Testis (tissue), 2 donors: ENCODE measurements at regions not wholly inside any gene's neighbourhood (a gene's known extent, or its start where the extent isn't known, plus 50 kb on each side); places are given as distances from the start of the nearest gene placed in this dataset.

Experiments used
- DNase-seq: peaks from one replicate; pipeline ENCODE4 v3.0.0-alpha.2; 2019
- H3K27ac ChIP-seq, 2 donors: fragments of 200-600 bp; sonication (generic); one replicate each; pipeline ENCODE4 v1.5.1; 2019
- H3K27me3 ChIP-seq: fragments of 200-600 bp; sonication (generic); one replicate; pipeline ENCODE4 v1.5.1; 2019
- H3K36me3 ChIP-seq: fragments of 200-600 bp; sonication (generic); one replicate; pipeline ENCODE4 v1.5.1; 2017; ENCODE audit warnings: low read depth; ENCODE audit errors: missing control alignments
- H3K4me1 ChIP-seq: fragments of 200-600 bp; sonication (generic); one replicate; pipeline ENCODE4 v1.5.1; 2019
- H3K4me3 ChIP-seq, 2 donors: fragments of 200-600 bp; sonication (generic); one replicate each; pipeline ENCODE4 v1.5.1; 2017 to 2019
- H3K9me3 ChIP-seq: fragments of 200-600 bp; sonication (generic); one replicate; pipeline ENCODE4 v1.5.1; 2017
- CTCF ChIP-seq, 3 experiments: fragments of 450-650 bp in 2 of 3; fragments of 200-600 bp in 1 of 3; sonication (generic) in 1 of 3; IDR thresholded peaks; one replicate each; pipeline ENCODE4 v1.5.1; 2016 to 2019; ENCODE audit warnings: antibody characterized with exemption in 3 of 3, mild to moderate bottlenecking in 2 of 3, moderate library complexity in 1 of 3
- POLR2A ChIP-seq: fragments of 450-650 bp; IDR thresholded peaks from one replicate; pipeline ENCODE4 v1.6.1; 2017; ENCODE audit warnings: antibody characterized with exemption, mild to moderate bottlenecking, moderate library complexity
- WGBS, 2 donors: methylation state at CpG; one replicate each; pipeline ENCODE4 v1.1.5; 2018; 5-methylcytosine and 5-hydroxymethylcytosine counted together
- intact Hi-C: fragments of 100-400 bp; cut with DNase I; formaldehyde crosslinking; loops from one replicate; pipeline ENCODE4 v1.15.1; 2023; ENCODE audit warnings: low total_unique reads

GRCh38 chrX:64097891-64098290, 107.6 kb downstream of the AMER1 start:
- Histone ChIP-seq H3K4me3 (no peak overlapping the region), H3K27me3 (no peaks in the 10 kb centered on the region), H3K36me3 (no peaks in the 10 kb centered on the region), H3K4me1 (no peaks in the 10 kb centered on the region), H3K9me3 (no peaks in the 10 kb centered on the region), H3K27ac (no peak overlapping the region)
- TF ChIP-seq CTCF (IDR thresholded peaks at IDR 0.05) (no peak), POLR2A (no peak)
- intact Hi-C loops: no loop called here
- DNase-seq: no peak
- 80% methylated on average over 2 of the region's 2 CpGs; no CpG with 5 or more reads in 1 of the 2 donors for WGBS, 2 donors

DNA sequence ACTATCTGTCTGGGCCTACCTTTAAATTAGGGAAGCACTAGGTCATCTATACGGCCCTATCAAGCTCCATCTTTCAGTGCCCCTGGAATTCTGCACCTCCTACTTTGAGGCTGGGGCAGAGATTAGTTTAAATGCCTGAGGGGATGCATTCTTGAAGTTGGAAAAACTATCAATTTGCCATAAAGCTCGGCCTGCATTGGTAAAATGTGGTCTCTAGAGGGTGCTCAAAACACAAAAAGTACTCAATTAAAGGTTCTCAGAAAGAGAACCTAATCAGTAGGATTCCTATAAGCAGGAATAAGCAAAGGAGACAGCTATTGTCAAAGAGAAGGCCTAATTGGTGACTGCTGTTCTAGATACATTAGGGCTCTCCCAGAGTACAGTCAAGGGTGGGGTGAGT, 111.7 kb downstream of the AMER1 start:
- Histone ChIP-seq H3K4me3 (no peak overlapping the region), H3K27me3 (no peaks in the 10 kb centered on the region), H3K4me1 (no peaks in the 10 kb centered on the region), H3K9me3 (no peaks in the 10 kb centered on the region), H3K27ac (no peak overlapping the region), H3K36me3 (no peaks in the 10 kb centered on the region)
- WGBS, 2 donors: 21 to 51% methylated on average over 2 of the region's 2 CpGs
- TF ChIP-seq POLR2A (no peak), CTCF (IDR thresholded peaks at IDR 0.05) (peak in 1 of 3 experiments; percentile 6)
- intact Hi-C loops: no loop called here
- DNase-seq: no peak
